ENCODE measurements at regions not wholly inside any gene's neighbourhood (a gene's known extent, or its start where the extent isn't known, plus 50 kb on each side); places are given as distances from the start of the nearest gene placed in this dataset.

GRCh38 chr4:54971474-54971950 lies 153.9 kb downstream of the KDR start:
- no peaks in the 10 kb centered on the region for H3K9me3 ChIP-seq (ENCODE audit: control insufficient read depth in 2 of 2, insufficient read depth in 1 of 2, low read length in 1 of 2)
- H3K27ac ChIP-seq (ENCODE audit: low read depth in 1 of 2, low read length in 1 of 2): no peak overlapping the region
- H3K4me3 ChIP-seq (ENCODE audit: low read length in 2 of 2): no peak overlapping the region
- no peaks in the 10 kb centered on the region for H3K36me3 ChIP-seq (ENCODE audit: control insufficient read depth in 2 of 2, insufficient read depth in 2 of 2, low read length in 1 of 2)
- H3K27me3 ChIP-seq (ENCODE audit: control insufficient read depth in 2 of 2, insufficient read depth in 1 of 2, low read length in 1 of 2): no peaks in the 10 kb centered on the region
- WGBS: 7% methylated on average over 7 of the region's 7 CpGs
- H3K4me1 ChIP-seq (ENCODE audit: control insufficient read depth in 2 of 2, insufficient read depth in 2 of 2, low read length in 2 of 2): no peaks in the 10 kb centered on the region
- peak in 7 of 9 donors; percentile 17 to 66 (median 24) for DNase-seq (ENCODE audit: low read depth in 6 of 9, low spot score in 9 of 9)

GRCh38 chr4:54967289-54967688 lies 158.1 kb downstream of the KDR start:
- H3K4me3 ChIP-seq (ENCODE audit: low read length in 2 of 2): no peak overlapping the region
- peaks cover 0 to 2% of the 10 kb centered on the region in 2 donors for H3K4me1 ChIP-seq (ENCODE audit: control insufficient read depth in 2 of 2, insufficient read depth in 2 of 2, low read length in 2 of 2)
- 95% methylated on average over 3 of the region's 3 CpGs for WGBS
- H3K27ac ChIP-seq (ENCODE audit: low read depth in 1 of 2, low read length in 1 of 2): no peak overlapping the region
- DNase-seq (ENCODE audit: low read depth in 6 of 9, low spot score in 9 of 9): no peak
- no peaks in the 10 kb centered on the region for H3K36me3 ChIP-seq (ENCODE audit: control insufficient read depth in 2 of 2, insufficient read depth in 2 of 2, low read length in 1 of 2)
- H3K27me3 ChIP-seq (ENCODE audit: control insufficient read depth in 2 of 2, insufficient read depth in 1 of 2, low read length in 1 of 2): no peaks in the 10 kb centered on the region
- no peaks in the 10 kb centered on the region for H3K9me3 ChIP-seq (ENCODE audit: control insufficient read depth in 2 of 2, insufficient read depth in 1 of 2, low read length in 1 of 2)

DNA sequence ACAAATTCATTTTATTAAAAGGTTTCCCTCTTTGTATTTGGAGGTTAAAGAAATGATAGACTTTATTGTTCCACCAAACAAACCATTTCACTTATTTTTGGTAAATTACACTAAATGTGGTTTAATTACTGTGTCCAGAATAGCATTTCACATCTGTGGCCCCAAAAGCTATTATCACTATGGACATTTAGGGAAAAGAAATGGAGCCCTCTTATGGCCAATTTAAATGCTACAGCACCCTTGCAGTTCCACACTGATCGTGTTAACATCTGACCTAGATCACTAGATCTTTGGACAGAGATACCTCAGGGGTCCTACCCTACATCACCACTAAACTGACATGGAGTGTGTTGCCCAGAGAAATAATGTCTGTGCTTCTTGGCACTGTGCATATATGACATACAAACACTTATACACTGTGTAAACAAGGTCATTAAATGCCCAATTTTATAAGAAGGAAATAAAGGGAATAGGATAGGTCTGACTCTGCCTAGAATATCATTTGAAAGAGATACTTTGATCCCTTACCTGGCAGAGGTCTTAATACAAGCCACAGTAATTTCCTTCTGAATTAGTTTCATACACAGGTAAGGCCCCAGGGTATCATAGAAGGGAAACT lies 163.9 kb downstream of the KDR start:
- no peaks in the 10 kb centered on the region for H3K27me3 ChIP-seq (ENCODE audit: control insufficient read depth in 2 of 2, insufficient read depth in 1 of 2, low read length in 1 of 2)
- peak in 3 of 9 donors; percentile 22 to 59 (median 33) for DNase-seq (ENCODE audit: low read depth in 6 of 9, low spot score in 9 of 9)
- no peak overlapping the region for H3K4me3 ChIP-seq (ENCODE audit: low read length in 2 of 2)
- H3K4me1 ChIP-seq (ENCODE audit: control insufficient read depth in 2 of 2, insufficient read depth in 2 of 2, low read length in 2 of 2): peaks cover 0 to 10% of the 10 kb centered on the region in 2 donors
- H3K36me3 ChIP-seq (ENCODE audit: control insufficient read depth in 2 of 2, insufficient read depth in 2 of 2, low read length in 1 of 2): no peaks in the 10 kb centered on the region
- 15% methylated on average over 1 of the region's 1 CpG for WGBS
- H3K27ac ChIP-seq (ENCODE audit: low read depth in 1 of 2, low read length in 1 of 2): no peak overlapping the region
- H3K9me3 ChIP-seq (ENCODE audit: control insufficient read depth in 2 of 2, insufficient read depth in 1 of 2, low read length in 1 of 2): no peaks in the 10 kb centered on the region

GRCh38 chr4:54959651-54960116 lies 165.7 kb downstream of the KDR start:
- Histone ChIP-seq H3K27me3 (ENCODE audit: control insufficient read depth in 2 of 2, insufficient read depth in 1 of 2, low read length in 1 of 2) (no peaks in the 10 kb centered on the region), H3K4me3 (ENCODE audit: low read length in 2 of 2) (no peak overlapping the region), H3K9me3 (ENCODE audit: control insufficient read depth in 2 of 2, insufficient read depth in 1 of 2, low read length in 1 of 2) (no peaks in the 10 kb centered on the region), H3K36me3 (ENCODE audit: control insufficient read depth in 2 of 2, insufficient read depth in 2 of 2, low read length in 1 of 2) (no peaks in the 10 kb centered on the region), H3K4me1 (ENCODE audit: control insufficient read depth in 2 of 2, insufficient read depth in 2 of 2, low read length in 2 of 2) (peaks cover 0 to 10% of the 10 kb centered on the region in 2 donors), H3K27ac (ENCODE audit: low read depth in 1 of 2, low read length in 1 of 2) (no peak overlapping the region)
- WGBS: 96% methylated on average over 3 of the region's 3 CpGs
- no peak for DNase-seq (ENCODE audit: low read depth in 6 of 9, low spot score in 9 of 9)

DNA sequence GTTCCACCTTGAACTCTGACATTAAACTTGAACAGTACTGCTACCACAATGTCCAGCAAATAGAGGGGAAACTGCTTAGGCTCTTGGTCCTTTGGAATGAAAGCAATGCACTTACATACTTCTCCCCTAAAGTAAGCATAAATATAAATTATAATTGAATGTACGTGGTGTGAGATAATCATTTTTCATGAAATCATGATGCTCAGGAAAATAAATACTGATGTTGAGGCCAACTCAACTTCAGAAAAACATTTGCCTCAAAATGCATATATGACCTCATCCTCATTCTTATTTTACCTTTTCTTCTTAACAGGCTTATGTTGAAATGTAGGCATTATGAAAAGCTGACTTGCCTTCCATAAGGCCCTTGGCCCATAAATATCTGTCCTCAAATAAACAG lies 166.3 kb downstream of the KDR start:
- Histone ChIP-seq H3K27me3 (ENCODE audit: control insufficient read depth in 2 of 2, insufficient read depth in 1 of 2, low read length in 1 of 2) (no peaks in the 10 kb centered on the region), H3K9me3 (ENCODE audit: control insufficient read depth in 2 of 2, insufficient read depth in 1 of 2, low read length in 1 of 2) (no peaks in the 10 kb centered on the region), H3K4me3 (ENCODE audit: low read length in 2 of 2) (no peak overlapping the region), H3K27ac (ENCODE audit: low read depth in 1 of 2, low read length in 1 of 2) (no peak overlapping the region), H3K36me3 (ENCODE audit: control insufficient read depth in 2 of 2, insufficient read depth in 2 of 2, low read length in 1 of 2) (no peaks in the 10 kb centered on the region), H3K4me1 (ENCODE audit: control insufficient read depth in 2 of 2, insufficient read depth in 2 of 2, low read length in 2 of 2) (peaks cover 0 to 10% of the 10 kb centered on the region in 2 donors)
- DNase-seq (ENCODE audit: low read depth in 6 of 9, low spot score in 9 of 9): no peak
- WGBS: 100% methylated on average over 1 of the region's 1 CpG

GRCh38 chr4:54958236-54958635 lies 167.2 kb downstream of the KDR start:
- 86% methylated on average over 6 of the region's 6 CpGs for WGBS
- no peaks in the 10 kb centered on the region for H3K9me3 ChIP-seq (ENCODE audit: control insufficient read depth in 2 of 2, insufficient read depth in 1 of 2, low read length in 1 of 2)
- no peak overlapping the region for H3K27ac ChIP-seq (ENCODE audit: low read depth in 1 of 2, low read length in 1 of 2)
- no peaks in the 10 kb centered on the region for H3K36me3 ChIP-seq (ENCODE audit: control insufficient read depth in 2 of 2, insufficient read depth in 2 of 2, low read length in 1 of 2)
- no peaks in the 10 kb centered on the region for H3K27me3 ChIP-seq (ENCODE audit: control insufficient read depth in 2 of 2, insufficient read depth in 1 of 2, low read length in 1 of 2)
- peak in 2 of 9 donors; percentile 25 to 62 for DNase-seq (ENCODE audit: low read depth in 6 of 9, low spot score in 9 of 9)
- peaks cover 0 to 10% of the 10 kb centered on the region in 2 donors for H3K4me1 ChIP-seq (ENCODE audit: control insufficient read depth in 2 of 2, insufficient read depth in 2 of 2, low read length in 2 of 2)
- no peak overlapping the region for H3K4me3 ChIP-seq (ENCODE audit: low read length in 2 of 2)

- H3K27ac ChIP-seq (ENCODE audit: low read depth in 1 of 2, low read length in 1 of 2): no peak overlapping the region
- H3K36me3 ChIP-seq (ENCODE audit: control insufficient read depth in 2 of 2, insufficient read depth in 2 of 2, low read length in 1 of 2): no peaks in the 10 kb centered on the region
- H3K4me3 ChIP-seq (ENCODE audit: low read length in 2 of 2): no peak overlapping the region
- WGBS: 95% methylated on average over 2 of the region's 2 CpGs
- H3K27me3 ChIP-seq (ENCODE audit: control insufficient read depth in 2 of 2, insufficient read depth in 1 of 2, low read length in 1 of 2): no peaks in the 10 kb centered on the region
- DNase-seq (ENCODE audit: low read depth in 6 of 9, low spot score in 9 of 9): no peak
- H3K9me3 ChIP-seq (ENCODE audit: control insufficient read depth in 2 of 2, insufficient read depth in 1 of 2, low read length in 1 of 2): no peaks in the 10 kb centered on the region
- H3K4me1 ChIP-seq (ENCODE audit: control insufficient read depth in 2 of 2, insufficient read depth in 2 of 2, low read length in 2 of 2): peaks cover 0 to 8% of the 10 kb centered on the region in 2 donors
Observed at GRCh38 chr4:54954656-54955388, 170.6 kb downstream of the KDR start.

GRCh38 chr4:54946741-54947140 lies 178.7 kb downstream of the KDR start:
- DNase-seq (ENCODE audit: low read depth in 6 of 9, low spot score in 9 of 9): no peak
- H3K9me3 ChIP-seq (ENCODE audit: control insufficient read depth in 2 of 2, insufficient read depth in 1 of 2, low read length in 1 of 2): no peaks in the 10 kb centered on the region
- peaks cover 2 to 29% of the 10 kb centered on the region in 2 donors for H3K4me1 ChIP-seq (ENCODE audit: control insufficient read depth in 2 of 2, insufficient read depth in 2 of 2, low read length in 2 of 2)
- H3K27me3 ChIP-seq (ENCODE audit: control insufficient read depth in 2 of 2, insufficient read depth in 1 of 2, low read length in 1 of 2): no peaks in the 10 kb centered on the region
- no peak overlapping the region for H3K27ac ChIP-seq (ENCODE audit: low read depth in 1 of 2, low read length in 1 of 2)
- WGBS: 91% methylated on average over 1 of the region's 1 CpG
- no peak overlapping the region for H3K4me3 ChIP-seq (ENCODE audit: low read length in 2 of 2)
- H3K36me3 ChIP-seq (ENCODE audit: control insufficient read depth in 2 of 2, insufficient read depth in 2 of 2, low read length in 1 of 2): no peaks in the 10 kb centered on the region

- H3K36me3 ChIP-seq (ENCODE audit: control insufficient read depth in 2 of 2, insufficient read depth in 2 of 2, low read length in 1 of 2): no peaks in the 10 kb centered on the region
- H3K4me1 ChIP-seq (ENCODE audit: control insufficient read depth in 2 of 2, insufficient read depth in 2 of 2, low read length in 2 of 2): peaks cover 10 to 37% of the 10 kb centered on the region in 2 donors
- no peak overlapping the region for H3K4me3 ChIP-seq (ENCODE audit: low read length in 2 of 2)
- no peaks in the 10 kb centered on the region for H3K27me3 ChIP-seq (ENCODE audit: control insufficient read depth in 2 of 2, insufficient read depth in 1 of 2, low read length in 1 of 2)
- H3K27ac ChIP-seq (ENCODE audit: low read depth in 1 of 2, low read length in 1 of 2): peak overlapping the region in 1 of 2 donors; percentile 52
- peak in 1 of 9 donors; percentile 40 for DNase-seq (ENCODE audit: low read depth in 6 of 9, low spot score in 9 of 9)
- no peaks in the 10 kb centered on the region for H3K9me3 ChIP-seq (ENCODE audit: control insufficient read depth in 2 of 2, insufficient read depth in 1 of 2, low read length in 1 of 2)
- 57% methylated on average over 6 of the region's 6 CpGs for WGBS
Observed at GRCh38 chr4:54945838-54946237, 179.6 kb downstream of the KDR start.

Data from thymus (tissue), 11 donors.